ENCODE measurements at regions not wholly inside any gene's neighbourhood (a gene's known extent, or its start where the extent isn't known, plus 50 kb on each side); places are given as distances from the start of the nearest gene placed in this dataset.

DNA sequence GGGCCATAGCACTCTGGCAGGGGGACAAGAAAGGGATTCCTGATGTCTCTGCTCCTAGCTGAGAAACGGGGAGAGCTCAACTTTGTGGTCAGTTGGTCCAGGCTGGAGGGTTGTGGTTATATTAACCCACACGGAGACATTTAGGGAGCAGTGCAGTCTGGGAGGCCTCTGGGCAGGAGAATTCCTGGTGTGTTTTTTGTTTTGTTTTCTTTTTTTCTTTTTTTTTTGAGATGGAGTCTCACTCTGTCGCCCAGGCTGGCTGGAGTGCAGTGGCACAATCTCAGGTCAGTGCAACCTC is 88.0 kb upstream of the SHISAL1 start:
- Histone ChIP-seq H2AFZ (ENCODE audit: low read length) (no peak overlapping the region), H3K4me3 (ENCODE audit: low read depth, low read length, poor library complexity, severe bottlenecking) (no peak overlapping the region), H3K79me2 (ENCODE audit: insufficient read depth, low read depth, low read length) (no peaks in the 10 kb centered on the region), H3K9me3 (ENCODE audit: low read length) (no peaks in the 10 kb centered on the region), H3K36me3 (ENCODE audit: insufficient read depth, low read length) (no peaks in the 10 kb centered on the region), H3K27ac (ENCODE audit: low read depth, low read length, poor library complexity, severe bottlenecking) (no peak overlapping the region), H4K20me1 (ENCODE audit: insufficient read depth, low read length) (no peaks in the 10 kb centered on the region), H3K4me2 (ENCODE audit: low read length) (no peak overlapping the region), H3K9me2 (ENCODE audit: insufficient read depth, low read length) (no peaks in the 10 kb centered on the region), H3K4me1 (ENCODE audit: insufficient read depth, low read length, poor library complexity, severe bottlenecking) (no peaks in the 10 kb centered on the region)
- no peak for DNase-seq (ENCODE audit: low spot score)
- ChIA-PET POLR2A (no interaction called here), CTCF (ENCODE audit: unreplicated experiment) (no interaction called here)
- TF ChIP-seq, protein P1, sequence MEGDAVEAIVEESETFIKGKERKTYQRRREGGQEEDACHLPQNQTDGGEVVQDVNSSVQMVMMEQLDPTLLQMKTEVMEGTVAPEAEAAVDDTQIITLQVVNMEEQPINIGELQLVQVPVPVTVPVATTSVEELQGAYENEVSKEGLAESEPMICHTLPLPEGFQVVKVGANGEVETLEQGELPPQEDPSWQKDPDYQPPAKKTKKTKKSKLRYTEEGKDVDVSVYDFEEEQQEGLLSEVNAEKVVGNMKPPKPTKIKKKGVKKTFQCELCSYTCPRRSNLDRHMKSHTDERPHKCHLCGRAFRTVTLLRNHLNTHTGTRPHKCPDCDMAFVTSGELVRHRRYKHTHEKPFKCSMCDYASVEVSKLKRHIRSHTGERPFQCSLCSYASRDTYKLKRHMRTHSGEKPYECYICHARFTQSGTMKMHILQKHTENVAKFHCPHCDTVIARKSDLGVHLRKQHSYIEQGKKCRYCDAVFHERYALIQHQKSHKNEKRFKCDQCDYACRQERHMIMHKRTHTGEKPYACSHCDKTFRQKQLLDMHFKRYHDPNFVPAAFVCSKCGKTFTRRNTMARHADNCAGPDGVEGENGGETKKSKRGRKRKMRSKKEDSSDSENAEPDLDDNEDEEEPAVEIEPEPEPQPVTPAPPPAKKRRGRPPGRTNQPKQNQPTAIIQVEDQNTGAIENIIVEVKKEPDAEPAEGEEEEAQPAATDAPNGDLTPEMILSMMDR (conservative IDR thresholded peaks at IDR 0.05; ENCODE audit: low read length), result no peak
- no peak for TF ChIP-seq EZH2phosphoT487 (IDR thresholded peaks at IDR 0.05; ENCODE audit: borderline replicate concordance, low read depth, low read length)
- BruUV-seq (replicated peaks), result no TSS peak
- intact Hi-C loops (cut with micrococcal nuclease; ENCODE audit: unreplicated experiment), result no loop called here

DNA sequence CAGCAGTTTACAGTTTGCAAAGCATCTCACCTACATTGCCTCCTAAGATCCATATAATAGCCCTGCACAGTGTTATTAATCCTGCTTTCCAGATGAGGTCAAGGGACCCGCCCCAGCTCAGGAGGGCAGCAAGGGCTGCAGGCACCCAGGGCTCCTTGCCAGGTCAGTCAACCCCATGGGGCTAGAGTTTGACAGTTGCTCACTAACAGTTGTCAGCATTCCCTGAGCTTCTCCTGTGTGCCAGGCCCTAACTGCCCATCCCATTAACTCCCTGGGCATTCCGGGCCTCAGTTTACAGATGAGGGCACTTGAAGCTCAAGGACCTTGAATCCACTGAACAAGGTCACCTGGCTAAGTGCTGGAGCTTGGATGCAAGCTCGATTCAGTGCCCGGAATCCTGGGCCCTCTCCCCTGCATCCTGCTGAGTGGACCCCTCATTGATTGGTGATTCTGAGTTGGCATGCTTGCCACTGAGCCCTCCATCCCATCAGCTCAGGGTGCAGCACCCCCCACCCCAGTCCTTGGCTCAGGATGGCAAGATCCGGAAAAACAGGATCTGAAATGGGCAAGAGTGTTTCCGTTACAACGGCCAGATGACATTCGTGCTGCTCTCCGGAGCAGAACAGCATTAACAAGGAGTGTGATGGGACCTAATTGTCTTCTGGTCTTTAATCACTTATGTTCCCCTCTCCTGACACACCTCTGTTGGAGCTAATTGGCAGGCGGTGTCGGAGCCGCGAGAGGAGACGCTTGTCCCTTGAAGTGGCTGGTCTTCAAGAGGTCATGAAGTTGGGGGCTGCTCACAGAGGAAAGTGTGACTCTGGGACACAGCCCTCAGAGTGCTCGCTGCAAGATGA is 87.4 kb upstream of the SHISAL1 start:
- H3K79me2 ChIP-seq (ENCODE audit: insufficient read depth, low read depth, low read length), result no peaks in the 10 kb centered on the region
- TF ChIP-seq, protein P1 (conservative IDR thresholded peaks at IDR 0.05; ENCODE audit: low read length), result no peak
- TF ChIP-seq EZH2phosphoT487 (IDR thresholded peaks at IDR 0.05; ENCODE audit: borderline replicate concordance, low read depth, low read length), result no peak
- H3K36me3 ChIP-seq (ENCODE audit: insufficient read depth, low read length), result no peaks in the 10 kb centered on the region
- H3K9me3 ChIP-seq (ENCODE audit: low read length), result no peaks in the 10 kb centered on the region
- H3K4me2 ChIP-seq (ENCODE audit: low read length), result no peak overlapping the region
- CTCF ChIA-PET (ENCODE audit: unreplicated experiment), result no interaction called here
- H3K4me3 ChIP-seq (ENCODE audit: low read depth, low read length, poor library complexity, severe bottlenecking), result no peak overlapping the region
- no peaks in the 10 kb centered on the region for H3K9me2 ChIP-seq (ENCODE audit: insufficient read depth, low read length)
- H3K27ac ChIP-seq (ENCODE audit: low read depth, low read length, poor library complexity, severe bottlenecking), result no peak overlapping the region
- intact Hi-C loops (cut with micrococcal nuclease; ENCODE audit: unreplicated experiment), result no loop called here
- no peaks in the 10 kb centered on the region for H4K20me1 ChIP-seq (ENCODE audit: insufficient read depth, low read length)
- H2AFZ ChIP-seq (ENCODE audit: low read length), result no peak overlapping the region
- H3K4me1 ChIP-seq (ENCODE audit: insufficient read depth, low read length, poor library complexity, severe bottlenecking), result no peaks in the 10 kb centered on the region
- DNase-seq (ENCODE audit: low spot score), result no peak
- POLR2A ChIA-PET, result no interaction called here
- no TSS peak for BruUV-seq (replicated peaks)

Data from OCI-LY7 (cell line).